ENCODE measurements at regions not wholly inside any gene's neighbourhood (a gene's known extent, or its start where the extent isn't known, plus 50 kb on each side); places are given as distances from the start of the nearest gene placed in this dataset.

DNA sequence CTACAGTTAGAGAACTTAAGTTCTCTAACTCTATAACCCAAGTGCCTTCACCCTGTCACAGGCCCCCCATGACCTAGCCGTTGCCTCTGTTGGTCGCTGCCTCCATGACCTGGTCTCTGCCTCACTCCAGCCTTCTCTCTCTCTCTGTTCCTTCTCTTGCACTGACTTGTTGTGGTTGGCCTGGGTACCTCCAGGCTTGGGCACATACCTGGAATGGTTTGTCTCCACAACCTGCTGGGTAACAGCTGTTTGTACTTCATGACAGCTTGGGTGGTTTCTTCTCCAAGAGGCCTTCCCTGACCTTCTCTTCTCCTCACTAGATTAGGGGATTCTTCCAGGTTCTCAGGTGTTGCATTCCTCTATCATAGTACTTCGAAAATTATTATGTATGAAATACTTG lies 371.6 kb upstream of the USP24 start:
- DNase-seq (ENCODE audit: low spot score in 2 of 2) (no peak), FAIRE-seq (no peak)

DNA sequence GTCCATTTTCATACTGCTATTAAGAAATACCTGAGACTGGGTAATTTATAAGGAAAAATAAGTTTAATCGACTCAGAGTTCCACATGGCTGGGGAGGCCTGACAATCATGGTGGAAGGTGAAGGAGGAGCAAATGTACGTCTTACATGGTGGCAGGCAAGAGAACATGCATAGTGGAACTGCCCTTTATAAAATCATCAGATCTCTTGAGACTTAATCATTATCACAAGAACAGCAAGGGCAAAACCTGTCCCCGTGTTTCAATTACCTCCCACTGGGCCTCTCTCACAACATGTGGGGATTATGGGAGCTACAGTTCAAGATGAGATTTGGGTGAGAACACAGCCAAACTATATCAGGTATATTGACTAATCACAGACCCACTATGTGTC lies 370.2 kb upstream of the USP24 start:
- DNase-seq (ENCODE audit: low spot score in 2 of 2): no peak
- no peak for FAIRE-seq

DNA sequence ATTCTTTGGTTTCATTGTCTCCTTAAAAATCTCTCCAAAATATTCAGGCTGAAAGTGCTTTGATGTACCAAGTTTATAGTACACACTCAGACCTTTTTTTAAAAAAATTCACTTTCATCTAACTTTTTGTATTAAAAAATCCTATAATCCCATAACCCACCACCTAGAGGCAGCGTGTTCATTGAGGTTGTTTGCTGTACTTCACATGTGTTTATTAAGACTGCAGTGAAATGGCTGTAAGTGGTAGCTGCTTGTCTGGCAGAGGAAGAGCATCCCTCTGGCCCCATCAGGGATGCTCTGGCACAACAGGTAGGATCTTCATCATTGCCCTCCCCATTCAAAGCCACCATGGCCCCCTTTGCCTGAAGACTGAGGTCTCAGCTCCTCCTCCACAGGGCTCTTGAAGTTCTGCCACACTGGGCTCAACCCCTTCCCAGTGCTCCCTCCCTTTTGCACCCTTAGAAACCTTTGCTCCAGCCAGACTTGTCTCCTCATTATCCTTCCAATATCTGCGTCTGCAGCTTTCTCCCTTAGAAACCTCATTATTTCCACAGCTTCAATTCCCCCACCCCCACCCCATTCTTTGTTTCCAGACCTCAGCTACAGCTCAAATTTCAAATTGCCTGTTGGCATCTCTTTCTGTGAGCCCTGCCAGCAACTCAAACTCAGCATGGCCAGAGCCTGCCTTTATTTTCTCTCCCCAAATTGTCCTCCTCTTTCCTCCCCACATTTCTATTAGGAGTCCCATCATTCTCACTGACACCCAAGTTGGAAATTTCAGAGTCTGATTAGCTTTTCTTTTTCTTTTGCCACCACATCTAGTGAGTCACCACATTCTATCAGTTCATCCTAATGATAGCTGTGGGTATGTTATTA lies 369.6 kb upstream of the USP24 start:
- FAIRE-seq: no peak
- no peak for DNase-seq (ENCODE audit: low spot score in 2 of 2)

DNA sequence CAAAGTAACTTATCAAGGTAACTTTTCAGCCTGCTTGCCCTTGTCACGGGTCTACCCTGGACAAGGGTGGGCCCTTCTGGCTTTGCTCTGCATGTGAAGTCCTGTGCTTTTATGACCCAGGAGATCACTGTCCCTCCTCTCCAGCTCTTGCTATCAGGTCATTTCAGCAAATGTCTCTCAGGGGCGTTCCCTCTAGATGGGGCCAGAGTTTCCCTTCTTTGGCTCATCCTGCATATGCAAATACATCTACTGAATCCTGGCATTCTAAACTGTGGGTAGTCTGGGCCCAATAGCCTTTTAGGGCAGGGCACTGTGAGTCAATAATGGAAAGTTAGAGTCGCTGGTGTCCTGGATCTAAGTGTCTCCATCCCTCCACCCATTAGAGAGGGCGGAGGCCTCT lies 366.9 kb upstream of the USP24 start:
- FAIRE-seq: no peak
- no peak for DNase-seq (ENCODE audit: low spot score in 2 of 2)

DNA sequence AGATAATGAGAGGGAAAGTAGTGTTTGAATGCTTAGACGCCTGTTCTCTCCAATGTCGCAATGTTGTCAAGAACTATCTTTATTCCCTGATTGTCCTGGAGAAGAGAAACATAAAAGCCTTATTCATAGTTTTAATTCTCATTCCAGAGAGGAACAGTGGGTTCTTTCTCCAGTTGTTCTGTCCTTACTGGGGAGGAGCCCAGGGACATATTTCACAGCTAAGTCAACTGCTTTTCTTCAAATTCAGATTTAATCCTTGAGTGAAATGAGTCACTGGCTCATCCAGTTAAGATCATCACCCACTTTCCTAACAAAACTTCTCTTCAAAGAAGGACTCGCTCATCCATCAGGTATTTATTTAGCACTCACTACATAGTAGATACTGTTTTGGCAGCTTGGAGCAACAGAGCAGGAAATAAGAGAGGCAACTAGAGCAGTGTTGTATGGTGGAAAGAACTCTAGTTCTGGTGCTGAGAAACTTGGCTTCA lies 365.7 kb upstream of the USP24 start:
- FAIRE-seq: no peak

DNA sequence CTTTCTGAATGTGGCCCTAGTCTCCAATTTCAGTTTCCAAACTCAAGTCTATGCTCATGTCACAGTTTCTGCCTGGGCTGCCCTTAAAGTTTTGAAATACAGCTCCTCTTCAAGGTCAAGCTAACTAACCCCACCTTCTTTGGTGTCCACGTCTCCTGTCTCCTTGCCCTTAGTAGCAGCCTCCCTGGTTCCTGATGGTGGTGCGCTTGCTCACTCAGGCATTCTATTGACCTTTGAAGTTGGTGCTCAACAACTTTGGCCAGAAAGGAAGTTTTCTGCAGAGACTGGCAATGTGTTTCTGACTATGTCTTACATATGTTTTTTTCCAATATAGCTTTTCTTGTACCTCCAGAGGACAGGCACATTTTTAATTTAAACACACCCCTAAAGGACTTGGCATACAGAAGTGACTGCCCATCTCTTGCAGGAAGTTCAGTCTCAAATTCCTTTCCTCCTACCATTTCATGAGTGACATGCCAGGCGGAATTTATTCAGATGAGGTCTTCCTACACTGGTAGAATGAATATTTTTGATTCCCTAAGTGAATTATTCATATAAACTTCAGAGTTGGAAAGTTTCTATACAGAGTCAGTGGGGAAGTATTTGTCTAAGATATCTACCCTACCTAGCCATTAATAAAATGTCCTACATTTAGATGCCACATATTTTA lies 364.3 kb upstream of the USP24 start:
- DNase-seq (ENCODE audit: low spot score in 2 of 2): no peak
- FAIRE-seq: no peak

More for the DNA sequence above, 365.7 kb upstream of the USP24 start:
- DNase-seq (ENCODE audit: low spot score in 2 of 2): peak in 1 of 2 donors; percentile 17

DNA sequence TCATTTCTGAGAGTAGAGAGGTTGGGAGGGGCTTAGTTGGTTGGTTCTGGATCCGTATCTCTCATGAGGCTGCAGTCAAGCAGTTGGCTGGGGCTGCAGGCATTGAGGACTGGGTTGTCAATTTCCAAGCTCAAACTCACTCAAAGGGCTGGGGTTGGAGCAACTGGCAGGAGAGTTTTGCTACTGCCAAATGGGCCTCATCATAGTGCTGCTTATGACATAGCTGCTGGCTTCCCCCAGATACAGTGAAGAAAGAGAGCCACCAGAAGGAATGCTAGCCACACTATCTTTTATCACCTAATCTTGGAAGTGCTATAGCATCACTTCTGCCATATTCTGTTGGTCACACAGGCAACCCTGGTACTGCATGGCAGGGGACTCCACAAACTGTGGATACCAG lies 363.5 kb upstream of the USP24 start:
- FAIRE-seq: no peak
- DNase-seq (ENCODE audit: low spot score in 2 of 2): no peak

DNA sequence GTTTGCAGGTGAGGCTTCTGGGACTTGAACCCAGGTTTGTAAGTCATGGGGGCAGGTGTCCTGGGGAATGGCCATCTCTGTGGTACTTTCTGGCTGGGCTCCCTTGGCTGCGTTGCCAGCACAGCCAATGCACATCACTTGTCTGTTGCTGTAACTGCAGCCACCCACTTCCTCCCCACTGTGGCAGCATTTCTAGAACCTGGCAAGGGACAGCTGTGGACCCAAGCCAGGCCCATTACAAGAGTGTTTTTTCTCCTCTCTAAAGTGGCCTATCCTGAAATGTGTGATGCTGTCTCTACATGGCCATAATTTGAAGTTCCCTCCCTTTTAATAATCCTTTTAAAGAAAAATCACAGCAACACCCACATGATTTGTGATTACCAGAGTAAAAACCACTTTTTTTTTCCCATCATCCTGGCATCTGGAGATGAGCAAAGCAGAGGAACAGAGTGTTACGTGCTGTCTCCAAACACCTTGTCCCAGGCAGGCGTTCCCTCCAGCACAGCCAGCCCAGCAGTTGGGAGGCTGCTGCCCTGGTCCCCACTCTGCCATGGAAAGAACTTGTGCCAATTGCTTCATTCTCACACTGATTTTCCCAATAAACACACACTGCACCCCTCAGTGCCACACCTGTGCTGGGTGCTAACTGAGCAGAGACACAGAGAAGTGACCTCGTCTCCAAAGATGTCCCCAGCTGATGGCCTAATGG lies 360.6 kb upstream of the USP24 start:
- DNase-seq (ENCODE audit: low spot score in 2 of 2) (peak in 1 of 2 donors; percentile 39), FAIRE-seq (no peak)

DNA sequence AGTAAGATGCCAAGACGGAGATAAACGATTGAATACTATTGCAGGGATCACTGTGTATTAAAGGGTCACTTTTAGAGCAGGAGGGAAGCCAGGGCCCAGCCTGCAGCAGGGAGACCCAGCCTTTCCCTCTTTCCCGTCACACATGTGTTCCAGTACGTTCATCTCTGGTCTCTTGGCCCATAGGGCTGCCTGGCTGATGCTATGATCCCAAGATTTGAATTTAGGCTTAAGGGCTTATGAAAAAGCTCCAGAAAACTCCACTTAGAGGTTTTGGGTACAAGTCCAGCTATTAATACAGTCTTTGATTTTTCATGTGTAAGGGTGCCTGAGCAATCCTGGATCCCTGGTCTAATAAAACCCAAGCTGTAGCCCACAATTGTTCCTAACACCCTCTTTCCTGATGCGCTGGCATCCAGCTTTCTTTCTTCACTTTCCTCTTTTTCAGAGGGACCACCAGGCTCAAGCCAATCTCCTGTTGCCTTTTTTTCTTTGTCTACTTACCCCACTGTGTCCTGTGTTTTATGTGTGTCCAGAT lies 359.6 kb upstream of the USP24 start:
- FAIRE-seq (no peak), DNase-seq (ENCODE audit: low spot score in 2 of 2) (no peak)

DNA sequence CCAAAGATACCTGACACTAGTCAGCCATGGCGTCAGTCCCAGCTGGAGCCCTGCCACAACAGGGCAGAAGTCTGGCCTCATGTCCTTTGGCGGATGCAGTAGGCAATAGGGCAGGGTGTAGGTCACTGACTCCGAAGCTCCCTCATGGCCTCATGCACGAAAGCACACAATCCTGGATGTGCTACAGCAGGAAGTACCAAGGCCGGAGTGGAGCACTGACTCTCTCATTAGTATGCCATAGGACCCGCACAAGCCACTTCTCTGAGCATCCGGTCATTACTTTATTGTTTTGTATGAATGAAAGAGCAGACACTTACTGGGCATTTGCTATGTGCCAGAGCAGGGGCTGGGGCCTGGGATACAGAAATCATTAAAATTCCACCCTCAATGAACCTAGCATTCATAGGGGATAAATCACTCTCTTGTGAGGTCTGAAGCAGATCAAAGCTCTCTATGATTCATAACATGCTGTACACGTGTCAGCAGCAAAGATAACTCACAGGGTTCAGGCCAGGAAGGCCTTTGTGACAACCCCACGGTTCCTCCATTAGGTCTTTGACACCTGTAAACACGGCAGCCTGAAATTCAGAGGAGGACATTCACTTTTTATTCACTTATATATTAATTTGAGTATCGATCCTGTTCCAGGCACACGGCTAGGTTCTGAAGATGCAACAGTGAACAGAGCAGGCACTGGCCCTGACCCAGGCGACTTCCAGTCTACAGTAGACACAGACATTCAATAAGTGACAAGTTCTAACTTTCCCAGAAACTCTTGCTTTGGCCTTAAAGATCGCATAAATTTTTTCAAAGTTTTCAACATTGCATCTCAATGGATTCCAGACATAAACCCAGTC lies 357.9 kb upstream of the USP24 start:
- no peak for DNase-seq (ENCODE audit: low spot score in 2 of 2)
- FAIRE-seq: no peak

DNA sequence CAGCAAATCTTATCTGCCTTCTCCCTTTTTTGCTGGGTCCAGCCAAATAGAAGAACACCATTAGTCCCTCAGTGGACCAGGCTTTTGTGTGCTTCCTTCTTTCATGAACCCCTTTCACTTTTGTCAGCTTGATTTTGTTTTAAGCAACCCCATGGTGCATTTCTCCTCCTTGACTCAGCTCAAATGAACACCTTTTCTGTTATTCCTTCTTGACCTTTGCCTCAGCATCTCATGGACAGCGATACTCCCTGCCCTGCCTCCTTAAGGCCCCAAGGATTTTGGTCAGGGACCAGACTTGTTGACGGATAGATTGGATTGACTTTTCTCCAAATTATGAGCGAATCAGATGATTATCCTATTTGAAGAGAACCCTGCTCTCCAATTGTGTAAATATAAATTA lies 356.6 kb upstream of the USP24 start:
- FAIRE-seq: no peak

DNA sequence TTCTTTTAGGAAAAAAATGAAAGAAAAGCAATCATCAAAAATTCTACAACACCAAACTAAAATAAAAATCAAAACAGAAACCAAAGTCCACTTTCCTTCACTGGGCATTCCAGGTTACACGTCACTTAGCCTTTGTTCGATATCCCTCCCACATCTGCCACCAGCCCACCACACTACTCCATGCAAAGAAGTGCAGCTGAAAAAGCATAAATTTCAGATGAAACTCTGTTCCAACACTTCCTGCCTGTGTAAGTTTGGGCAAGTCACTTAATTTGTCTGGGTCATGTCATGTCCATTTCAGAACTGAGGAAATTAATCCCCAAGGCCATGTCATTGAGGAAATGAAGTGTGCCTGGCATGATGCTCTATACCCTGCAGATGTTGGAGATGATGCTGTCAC lies 354.3 kb upstream of the USP24 start:
- DNase-seq (ENCODE audit: low spot score in 2 of 2) (no peak), FAIRE-seq (no peak)

More for the DNA sequence above, 356.6 kb upstream of the USP24 start:
- no peak for DNase-seq (ENCODE audit: low spot score in 2 of 2)

DNA sequence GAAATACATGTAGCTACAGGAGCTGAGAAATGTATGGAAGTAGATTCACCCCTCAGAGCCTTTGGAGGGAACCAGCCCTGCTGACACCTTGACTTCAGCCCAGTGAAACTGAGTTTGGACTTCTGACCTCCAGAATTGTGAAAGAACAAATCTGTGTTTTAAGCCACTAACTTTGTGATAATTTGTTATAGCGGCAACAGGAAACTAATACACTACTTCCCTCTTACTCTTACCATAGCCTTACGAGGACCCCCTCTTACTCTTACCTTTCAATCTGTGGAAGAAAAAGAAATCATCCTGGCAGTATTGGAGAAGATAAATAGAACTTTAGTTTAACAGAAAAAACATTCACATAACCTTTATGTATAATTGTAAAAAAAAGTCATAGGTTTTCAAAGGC lies 353.6 kb upstream of the USP24 start:
- no peak for FAIRE-seq
- no peak for DNase-seq (ENCODE audit: low spot score in 2 of 2)

DNA sequence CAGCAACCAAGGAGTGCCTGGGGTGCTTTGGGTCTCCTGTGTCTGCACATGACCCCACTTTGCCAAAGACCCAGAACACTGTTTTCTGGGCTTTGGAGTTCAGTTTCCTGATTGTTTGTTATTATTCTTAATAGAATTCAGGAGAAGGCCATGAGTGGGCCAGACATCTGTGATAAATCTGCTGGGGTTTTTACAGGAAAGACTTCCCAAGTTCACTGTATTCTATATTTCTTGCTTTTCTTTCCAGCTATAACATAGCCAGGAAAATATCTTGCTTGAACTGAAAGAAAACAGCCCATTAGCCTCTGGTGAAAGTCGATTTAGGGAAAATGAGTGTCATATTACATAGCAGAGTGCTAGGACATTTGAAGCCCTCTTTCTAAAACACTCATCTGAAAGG lies 345.1 kb upstream of the USP24 start:
- FAIRE-seq: no peak
- DNase-seq (ENCODE audit: low spot score in 2 of 2): no peak

DNA sequence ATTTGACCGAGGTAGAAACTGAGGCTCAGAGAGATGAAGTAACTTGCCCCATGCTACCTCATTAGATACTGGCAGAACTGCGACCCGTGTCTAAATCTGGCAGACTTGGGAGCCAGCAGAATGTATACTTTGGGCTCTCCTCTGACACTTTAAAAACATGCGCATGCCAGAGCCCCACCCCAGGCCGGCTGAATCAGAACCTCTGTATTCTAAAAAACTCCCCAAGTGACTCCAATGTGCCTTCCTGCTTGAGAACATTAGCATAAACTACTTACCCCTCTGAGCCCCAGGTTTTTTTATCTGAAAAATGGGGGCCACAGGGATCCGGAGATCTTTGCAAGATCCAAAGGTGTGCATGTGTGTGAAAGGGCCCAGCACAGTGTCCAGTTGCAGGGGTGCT lies 344.7 kb upstream of the USP24 start:
- no peak for DNase-seq (ENCODE audit: low spot score in 2 of 2)
- no peak for FAIRE-seq

DNA sequence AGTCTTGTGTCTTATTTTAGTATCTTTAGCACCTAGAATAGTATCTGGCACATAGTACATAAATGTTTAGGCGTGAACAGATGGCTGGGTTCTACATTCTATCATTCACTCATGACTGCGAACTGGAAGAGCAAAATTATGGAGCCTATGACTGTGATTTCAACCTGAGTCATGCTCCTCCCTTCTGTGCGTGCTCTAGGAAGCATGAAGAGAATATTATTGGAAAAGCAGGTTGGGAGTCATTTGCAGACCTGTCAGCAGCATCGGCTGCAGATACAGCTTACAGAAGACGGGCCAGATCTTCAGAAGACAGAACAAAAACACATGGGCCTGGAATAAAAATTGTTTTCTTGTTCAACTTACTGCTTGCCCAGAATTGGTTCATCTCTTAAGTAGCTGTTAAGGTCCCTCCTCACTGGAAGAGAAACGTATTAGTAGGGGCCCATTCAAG lies 344.0 kb upstream of the USP24 start:
- no peak for FAIRE-seq
- no peak for DNase-seq (ENCODE audit: low spot score in 2 of 2)

DNA sequence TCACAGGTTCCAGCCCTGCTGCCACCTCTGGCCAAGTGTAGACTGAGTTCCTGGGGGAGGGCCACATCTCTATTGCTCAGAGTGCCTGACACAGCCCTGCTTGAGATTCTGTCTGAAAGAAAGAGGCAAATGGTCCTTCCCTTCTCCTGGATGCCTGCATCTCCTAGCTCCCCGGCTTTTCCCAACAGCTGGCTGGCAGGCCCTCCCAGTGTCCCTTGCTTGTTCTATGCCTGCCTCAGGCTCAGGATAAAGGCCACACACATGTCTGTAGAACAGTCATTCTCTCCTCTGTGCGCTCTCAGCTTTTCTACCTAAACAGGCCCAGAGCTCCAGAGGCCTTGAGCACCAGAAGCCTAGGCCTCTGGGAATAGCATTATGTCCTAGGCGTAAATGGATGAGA lies 343.4 kb upstream of the USP24 start:
- FAIRE-seq: no peak
- no peak for DNase-seq (ENCODE audit: low spot score in 2 of 2)

DNA sequence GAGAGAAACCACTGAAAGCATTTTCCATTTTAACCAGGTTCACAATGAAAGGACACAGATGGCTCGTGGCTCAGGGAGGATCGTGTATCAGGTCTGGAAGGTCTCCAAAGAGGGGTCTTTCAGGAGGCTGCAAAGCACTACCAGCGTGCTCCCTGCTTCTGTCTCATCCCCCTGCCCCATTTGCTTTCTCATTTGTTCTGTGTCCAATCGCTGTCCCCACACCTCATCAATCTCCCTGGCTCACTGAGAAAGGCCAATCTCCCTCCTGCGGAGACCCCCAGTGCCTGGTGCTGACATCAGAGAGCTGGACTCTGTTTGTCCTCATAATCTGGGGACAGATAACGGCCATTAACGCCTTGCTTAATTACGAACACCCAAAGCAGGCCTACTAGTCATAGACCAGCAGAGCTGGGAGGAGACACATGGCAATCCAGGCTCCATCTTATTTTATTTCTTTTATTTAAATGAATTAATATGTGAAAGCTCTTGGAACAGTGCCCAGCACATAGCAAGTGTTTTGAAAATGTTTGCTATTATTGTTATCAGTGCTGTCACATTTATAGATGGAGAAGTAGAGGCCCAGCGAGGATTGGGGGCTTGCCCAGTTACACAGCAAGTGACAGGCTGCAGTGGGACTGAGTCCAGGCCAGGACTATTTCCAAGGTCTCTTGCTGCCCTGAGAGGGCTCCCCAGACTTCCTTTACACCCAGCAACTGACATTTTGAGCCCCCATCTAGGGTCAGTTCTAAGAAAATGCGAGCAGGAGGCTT lies 341.0 kb upstream of the USP24 start:
- FAIRE-seq: no peak
- DNase-seq (ENCODE audit: low spot score in 2 of 2): no peak

DNA sequence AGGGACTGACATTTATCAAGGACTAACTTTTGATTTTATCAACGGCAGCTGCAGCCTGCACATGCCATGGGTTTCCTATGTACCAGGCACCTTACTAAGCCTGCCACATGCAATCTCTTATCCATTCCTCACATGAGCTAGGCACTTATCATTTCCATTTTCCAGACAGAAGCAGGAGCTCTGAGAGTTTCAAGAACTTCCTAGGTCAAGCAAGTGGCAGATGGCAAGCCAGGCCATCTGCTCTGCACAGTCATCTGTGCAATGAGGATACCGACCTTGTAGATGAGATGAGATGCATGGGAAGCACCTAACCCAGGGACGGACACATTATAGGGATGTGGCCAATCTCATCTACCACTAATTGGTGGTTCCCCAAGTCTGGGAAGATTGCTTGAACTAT lies 339.4 kb upstream of the USP24 start:
- FAIRE-seq: no peak
- DNase-seq (ENCODE audit: low spot score in 2 of 2): no peak
